K562 (cell line): ENCODE measurements at regions not wholly inside any gene's neighbourhood (a gene's known extent, or its start where the extent isn't known, plus 50 kb on each side); places are given as distances from the start of the nearest gene placed in this dataset.

Experiments used
- BRD4 ChIP-seq: fragments of 200-600 bp; sonication (generic); IDR thresholded peaks from 2 replicates; pipeline ENCODE4 v1.6.1; 2017; ENCODE audit warnings: inconsistent platforms
- DMBX1 ChIP-seq: fragments of 250-450 bp; sonication (Bioruptor Pico); IDR thresholded peaks from 2 replicates; pipeline ENCODE4 v1.8.0; 2022; ENCODE audit warnings: inconsistent platforms, mild to moderate bottlenecking, moderate library complexity, borderline replicate concordance
- ELF1 ChIP-seq: fragments of 200-800 bp; sonication (Bioruptor generic); IDR thresholded peaks from 2 replicates; pipeline ENCODE4 v1.6.1; 2016; ENCODE audit warnings: missing genetic modification characterization, missing compliant biosample characterization
- ETV1 ChIP-seq: fragments of 450-650 bp; conservative IDR thresholded peaks from 2 replicates; pipeline ENCODE4 v1.6.1; 2016; ENCODE audit warnings: missing genetic modification characterization, control low read depth, low read depth, missing compliant biosample characterization
- ETV5 ChIP-seq: sonication (generic); formaldehyde crosslinking; IDR thresholded peaks from 2 replicates; pipeline ENCODE4 v1.4.0; 2020; ENCODE audit warnings: low read depth, mild to moderate bottlenecking, missing genetic modification reagents
- FOXJ2 ChIP-seq: fragments of 200-800 bp; sonication (Bioruptor generic); IDR thresholded peaks from 2 replicates; pipeline ENCODE4 v1.6.1; 2016; ENCODE audit warnings: missing genetic modification characterization, missing compliant biosample characterization
- FOXK1 ChIP-seq: sonication (generic); formaldehyde crosslinking; IDR thresholded peaks from 2 replicates; pipeline ENCODE4 v1.8.0; 2022; ENCODE audit warnings: missing genetic modification reagents, mild to moderate bottlenecking, borderline replicate concordance
- FOXP1 ChIP-seq: sonication (generic); formaldehyde crosslinking; IDR thresholded peaks from 2 replicates; pipeline ENCODE4 v1.8.0; 2022; ENCODE audit warnings: mild to moderate bottlenecking, missing genetic modification reagents
- HIVEP1 ChIP-seq: fragments of 250-450 bp; sonication (Bioruptor Pico); IDR thresholded peaks from 2 replicates; pipeline ENCODE4 v1.4.0; 2020; ENCODE audit warnings: mild to moderate bottlenecking
- ID3 ChIP-seq, 2 experiments: fragments of 250-450 bp in 1 of 2; fragments of 450-650 bp in 1 of 2; sonication (Bioruptor Pico) in 1 of 2; IDR thresholded peaks; 2 replicates each; pipeline versions ENCODE4 v1.6.1 to v1.8.0; 2016 to 2021; ENCODE audit warnings: mild to moderate bottlenecking in 2 of 2, moderate library complexity in 2 of 2, missing compliant biosample characterization in 1 of 2, missing genetic modification characterization in 1 of 2
- KDM4B ChIP-seq, 2 experiments: fragments of 450-650 bp in 1 of 2; sonication (generic) in 1 of 2; IDR thresholded peaks; 2 replicates each; pipeline ENCODE4 v1.6.1; 2016 to 2017; ENCODE audit warnings: borderline replicate concordance in 2 of 2, antibody characterized with exemption in 1 of 2, low read depth in 1 of 2, mild to moderate bottlenecking in 1 of 2
- LEF1 ChIP-seq: fragments of 450-650 bp; IDR thresholded peaks from 2 replicates; pipeline ENCODE4 v1.6.1; 2016; ENCODE audit warnings: mild to moderate bottlenecking
- MECOM ChIP-seq: fragments of 250-450 bp; sonication (Bioruptor Pico); IDR thresholded peaks from 2 replicates; pipeline ENCODE4 v1.8.0; 2022; ENCODE audit warnings: inconsistent platforms
- MEF2D ChIP-seq: conservative IDR thresholded peaks from 2 replicates; pipeline ENCODE4 v1.6.1; 2016; ENCODE audit warnings: low read depth, missing genetic modification characterization, missing compliant biosample characterization
- MYC ChIP-seq, 2 experiments: fragments of 250-450 bp in 1 of 2; sonication (Bioruptor Pico) in 1 of 2; IDR thresholded peaks; 2 replicates each; pipeline versions ENCODE4 v1.5.1 to v1.6.1; 2012 to 2021; ENCODE audit warnings: low read depth in 2 of 2, borderline replicate concordance in 1 of 2, improper control_type of control experiment in 1 of 2, low read length in 1 of 2, mild to moderate bottlenecking in 1 of 2, moderate library complexity in 1 of 2
- SAP30 ChIP-seq: fragments of 200-600 bp; sonication (generic); IDR thresholded peaks from 2 replicates; pipeline ENCODE4 v1.6.1; 2012; ENCODE audit warnings: borderline replicate concordance, low read depth, mild to moderate bottlenecking, moderate library complexity, low read length, control low read depth, inconsistent platforms; ENCODE audit not compliant: insufficient read depth, poor library complexity, severe bottlenecking
- SMAD2 ChIP-seq: fragments of 150-350 bp; IDR thresholded peaks from 2 replicates; pipeline ENCODE4 v1.6.1; 2014; ENCODE audit warnings: low read depth, mild to moderate bottlenecking, low read length
- SMAD4 ChIP-seq: fragments of 250-450 bp; sonication (Bioruptor Pico); conservative IDR thresholded peaks from 2 replicates; pipeline ENCODE4 v1.8.0; 2021; ENCODE audit warnings: inconsistent platforms, mild to moderate bottlenecking, moderate library complexity
- TAF1 ChIP-seq: IDR thresholded peaks from 2 replicates; pipeline ENCODE4 v1.6.1; 2011; ENCODE audit warnings: mild to moderate bottlenecking, low read length, moderate library complexity; ENCODE audit not compliant: insufficient read depth, control insufficient read depth, severe bottlenecking; ENCODE audit errors: extremely low read depth
- TFAP4 ChIP-seq: sonication (generic); formaldehyde crosslinking; IDR thresholded peaks from 2 replicates; pipeline ENCODE4 v1.8.0; 2022; ENCODE audit warnings: missing genetic modification reagents, mild to moderate bottlenecking, moderate library complexity, borderline replicate concordance
- ZBTB1 ChIP-seq: sonication (generic); formaldehyde crosslinking; IDR thresholded peaks from 2 replicates; pipeline ENCODE4 v1.8.1; 2023; ENCODE audit warnings: missing genetic modification reagents, low read depth, mild to moderate bottlenecking, borderline replicate concordance
- ZBTB7A ChIP-seq: IDR thresholded peaks from 2 replicates; pipeline ENCODE4 v1.6.1; 2011; ENCODE audit warnings: low read depth, mild to moderate bottlenecking, low read length, moderate library complexity, borderline replicate concordance; ENCODE audit not compliant: control insufficient read depth

- TF ChIP-seq MEF2D (tag) (no peak), FOXP1 (CRISPR knock-in tag) (no peak), MYC (IDR thresholded peaks at IDR 0.05; ENCODE audit: low read depth, low read length) (0 out of 2 replicates have a peak, but pooled peaks have one; percentile 49), MYC (CRISPR knock-in tag; IDR thresholded peaks at IDR 0.05; ENCODE audit: borderline replicate concordance, low read depth) (peak; percentile 44; the same call in 1 of the 2 replicates), MECOM (CRISPR knock-in tag) (0 out of 2 replicates have a peak, but pooled peaks have one; percentile 8), KDM4B (IDR thresholded peaks at IDR 0.05; ENCODE audit: borderline replicate concordance in 2 of 2, low read depth in 1 of 2) (no peak), ID3 (CRISPR knock-in tag; IDR thresholded peaks at IDR 0.05) (no peak), ID3 (tag; IDR thresholded peaks at IDR 0.05) (0 out of 2 replicates have a peak, but pooled peaks have one; percentile 36), TAF1 (no peak), ZBTB7A (peak; percentile 50; the same call in 1 of the 2 replicates), FOXJ2 (tag) (peak; percentile 23; the same call in 1 of the 2 replicates), LEF1 (0 out of 2 replicates have a peak, but pooled peaks have one; percentile 11), ZBTB1 (CRISPR knock-in tag) (peak; percentile 92), SMAD4 (CRISPR knock-in tag) (peak; percentile 60), BRD4 (no peak), DMBX1 (CRISPR knock-in tag) (peak; percentile 77; the same call in 1 of the 2 replicates), SMAD2 (no peak), ETV1 (tag) (peak; percentile 63), ETV5 (peak; percentile 61; the same call in 1 of the 2 replicates), HIVEP1 (CRISPR knock-in tag) (0 out of 2 replicates have a peak, but pooled peaks have one; percentile 19), SAP30 (no peak), FOXK1 (no peak), TFAP4 (peak; percentile 13; the same call in 1 of the 2 replicates), ELF1 (tag) (no peak)
These were observed 392.4 kb upstream of the PROK2 start (continued) for GRCh38 chr3:72177075-72178050.
